EH (cell line): ENCODE measurements at regions not wholly inside any gene's neighbourhood (a gene's known extent, or its start where the extent isn't known, plus 50 kb on each side); places are given as distances from the start of the nearest gene placed in this dataset.
"Not testable (repeated sequence)": the region's sequence is repeated elsewhere in the genome, so short reads cannot be mapped to it uniquely, and the experiment has no call there.

Experiments
- DNase-seq: peaks from one replicate; pipeline ENCODE4 v3.0.0-alpha.2; 2015; ENCODE audit warnings: low read depth

DNA sequence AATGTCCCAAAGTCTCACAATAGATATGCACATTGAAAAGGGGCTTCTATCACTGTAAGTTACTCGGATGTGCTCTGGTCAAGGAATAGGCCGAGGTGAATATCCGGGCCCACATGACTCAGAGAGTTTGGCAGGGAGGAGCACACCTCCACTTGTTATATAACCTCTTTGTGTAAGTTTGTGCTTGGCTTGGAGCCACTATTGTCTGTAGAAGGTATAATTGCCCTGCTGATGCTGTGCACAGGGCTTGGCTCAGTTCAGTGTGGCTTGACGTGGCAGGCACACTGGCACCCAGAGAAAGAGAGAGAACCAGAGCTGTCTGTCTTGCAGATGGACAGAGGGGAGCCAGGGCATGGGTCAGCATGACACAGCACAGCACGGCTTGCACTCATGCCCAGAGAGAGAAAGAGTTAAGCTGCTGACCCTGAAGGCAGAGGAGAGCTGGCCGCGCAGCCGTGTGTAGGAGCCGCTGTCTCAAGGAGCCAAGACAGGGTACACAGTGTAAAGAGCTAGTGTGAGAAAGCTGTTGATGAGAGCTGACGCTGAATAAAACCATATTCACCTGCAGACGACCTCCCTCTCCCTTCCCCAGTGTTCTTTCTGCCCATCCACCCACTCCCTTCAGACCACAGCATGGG, 482.5 kb downstream of the C6orf118 start:
- DNase-seq, result no peak

DNA sequence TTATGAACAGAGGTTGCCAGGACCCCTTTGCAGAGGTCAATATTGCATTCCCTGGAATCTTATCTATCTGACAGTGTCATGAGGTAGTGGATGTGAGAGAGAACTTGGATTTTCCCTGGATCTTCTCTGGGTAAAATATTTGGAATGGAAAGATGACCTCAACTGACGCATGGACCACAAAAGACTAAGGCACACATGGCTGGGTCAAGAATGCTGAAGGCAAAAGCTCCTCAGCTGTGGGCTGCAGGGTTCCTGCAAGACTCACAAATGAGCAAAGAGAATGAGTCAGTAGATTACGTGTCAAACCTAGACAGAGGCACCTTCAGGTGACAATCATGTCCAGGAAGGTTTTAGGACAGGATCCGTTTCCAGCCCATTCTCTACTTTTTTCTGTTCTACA, 484.0 kb downstream of the C6orf118 start:
- DNase-seq, result no peak

DNA sequence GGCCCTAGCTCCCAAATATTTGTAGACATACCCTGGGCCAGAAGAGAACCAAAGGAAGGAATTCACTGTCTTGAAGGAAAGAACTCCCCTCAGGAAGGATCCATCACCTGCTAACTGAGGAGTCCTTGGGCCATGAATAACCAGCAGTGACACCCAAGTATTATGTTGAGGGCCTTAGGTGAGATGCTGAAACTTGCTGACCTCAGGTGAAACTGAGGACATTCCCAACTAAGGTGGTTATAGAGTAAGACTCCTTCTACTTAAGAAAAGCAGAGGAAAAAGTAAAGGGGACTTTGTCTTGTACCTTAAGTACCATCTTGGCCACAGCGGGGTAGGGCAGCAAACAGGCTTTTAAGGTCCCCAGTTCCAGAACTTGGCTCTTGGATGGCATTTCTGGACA, 491.7 kb downstream of the C6orf118 start:
- no peak for DNase-seq

DNA sequence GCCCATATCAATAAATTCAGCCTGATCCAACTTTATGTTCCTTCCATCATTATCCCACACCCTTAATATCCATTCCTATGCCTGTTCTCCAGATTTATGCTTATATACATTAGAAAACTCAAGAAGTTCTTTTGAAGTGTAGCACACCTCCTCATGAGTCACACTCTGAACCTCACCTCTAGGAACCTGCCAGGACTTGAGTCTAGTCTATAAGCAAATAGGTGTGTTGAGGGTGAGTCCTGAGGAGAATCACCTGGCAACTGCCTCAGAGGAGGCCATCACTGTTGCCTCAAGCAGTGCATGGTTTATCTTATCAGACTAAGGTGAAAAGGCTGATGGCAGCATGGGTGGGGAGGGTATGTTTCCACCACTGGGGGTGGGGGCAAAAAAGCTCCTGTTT, 496.7 kb downstream of the C6orf118 start:
- DNase-seq, result no peak

DNA sequence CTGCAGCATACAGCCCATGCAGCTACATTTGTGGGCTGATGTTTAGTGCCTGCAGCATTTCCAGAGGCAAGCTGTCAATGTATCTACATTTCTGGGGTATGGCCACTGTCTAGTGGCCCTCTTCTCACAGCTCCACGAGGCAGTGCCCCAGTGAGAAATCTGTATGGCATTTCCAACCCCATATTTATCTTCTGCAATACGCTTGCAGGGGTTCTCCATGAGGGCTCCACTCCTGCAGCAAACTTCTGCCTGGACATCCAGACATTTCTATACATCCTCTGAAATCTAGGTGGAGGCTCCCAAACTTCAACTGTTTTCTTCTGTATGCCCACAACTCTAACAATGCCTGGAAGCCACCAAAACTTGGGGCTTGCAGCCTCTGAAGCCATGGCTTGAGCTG, 502.3 kb downstream of the C6orf118 start:
- DNase-seq, result no peak

DNA sequence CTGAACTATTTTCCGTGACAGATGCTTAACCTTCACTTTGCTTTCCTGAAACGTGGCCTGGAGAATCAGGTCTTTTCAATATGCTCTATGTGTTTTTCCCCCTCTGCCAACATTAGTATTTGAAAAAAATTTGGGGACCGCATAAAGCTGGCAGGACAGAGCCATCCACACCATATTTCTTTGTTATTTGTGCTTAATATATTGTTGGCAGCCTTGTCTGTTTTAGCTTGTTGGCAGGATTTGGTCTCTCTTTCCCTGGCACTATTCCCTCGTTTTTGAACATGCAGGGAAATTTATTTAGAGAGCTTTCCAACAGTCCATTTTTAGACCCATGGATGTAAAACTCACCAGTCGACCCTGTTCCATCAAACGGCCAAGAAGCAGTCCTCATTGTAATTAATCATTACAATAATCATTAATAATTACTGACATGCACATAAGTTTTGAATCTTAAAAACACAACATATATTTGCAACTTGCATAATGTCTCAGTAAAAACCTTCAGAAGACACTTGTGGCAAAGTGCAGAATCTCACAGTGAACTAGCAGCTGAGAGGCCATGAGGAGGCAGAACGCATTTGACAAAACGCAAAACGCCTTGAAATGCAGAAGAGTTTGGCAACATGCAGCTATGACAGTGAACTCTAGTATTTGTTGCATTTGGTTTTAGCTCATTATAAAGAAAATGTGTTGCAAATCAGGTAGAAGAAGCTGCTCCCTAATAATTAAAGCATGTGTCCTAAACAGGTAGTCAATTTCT, 514.2 kb downstream of the C6orf118 start:
- DNase-seq, result no peak

DNA sequence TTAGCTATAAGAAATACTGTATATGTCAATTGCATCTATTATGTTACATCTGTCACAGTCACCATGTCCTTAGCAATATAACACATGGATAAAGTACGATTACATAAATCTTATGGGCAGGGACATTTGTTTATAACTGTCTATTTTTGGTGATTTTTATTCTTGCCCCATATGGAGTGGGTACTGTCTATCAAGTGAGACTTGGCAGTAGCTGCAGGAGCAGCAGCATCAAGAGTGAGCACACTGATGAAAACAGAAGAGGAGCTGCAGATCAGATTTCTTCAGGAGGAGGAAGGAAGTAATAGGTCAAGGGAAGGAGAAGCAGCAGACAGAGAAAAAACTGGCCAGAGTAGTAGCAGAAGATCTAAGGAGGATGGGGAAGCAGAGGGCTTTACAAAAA, 516.7 kb downstream of the C6orf118 start:
- DNase-seq, result no peak

DNA sequence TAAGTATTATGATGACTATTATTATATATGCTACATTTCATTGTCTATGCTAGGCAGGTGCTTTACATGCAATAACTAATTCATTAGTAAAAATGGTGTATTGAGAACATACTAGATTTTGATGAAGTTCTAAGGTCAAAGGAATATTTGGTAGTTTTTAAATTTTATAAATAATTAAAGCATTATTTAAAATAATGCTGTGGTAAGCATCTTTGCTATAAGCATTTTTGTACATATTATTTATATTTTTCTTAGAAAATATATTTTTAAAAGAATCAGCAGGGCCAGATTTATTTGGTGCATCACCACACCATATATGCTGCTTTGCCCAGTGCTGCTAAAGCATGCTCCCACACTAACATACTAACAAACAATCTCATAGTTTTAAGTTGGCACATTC, 517.9 kb downstream of the C6orf118 start:
- no peak for DNase-seq

DNA sequence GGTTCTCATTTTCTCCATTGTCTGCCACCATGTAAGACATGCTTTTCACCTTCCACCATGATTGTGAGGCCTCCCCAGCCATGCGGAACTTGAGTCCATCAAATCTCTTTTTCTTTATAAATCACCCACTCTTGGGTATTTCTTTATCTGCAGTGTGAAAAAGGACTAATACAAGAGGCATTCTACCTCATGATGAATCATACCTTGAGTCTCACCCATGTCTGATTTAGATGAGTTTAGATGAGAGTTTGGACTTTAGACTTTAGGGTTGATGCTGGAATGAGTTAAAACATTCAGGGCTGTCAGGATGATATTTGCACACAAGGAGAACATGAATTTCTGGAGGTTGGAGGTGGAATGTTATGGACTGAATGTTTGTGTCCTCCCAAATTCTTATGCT, 545.6 kb downstream of the C6orf118 start:
- DNase-seq, result no peak

DNA sequence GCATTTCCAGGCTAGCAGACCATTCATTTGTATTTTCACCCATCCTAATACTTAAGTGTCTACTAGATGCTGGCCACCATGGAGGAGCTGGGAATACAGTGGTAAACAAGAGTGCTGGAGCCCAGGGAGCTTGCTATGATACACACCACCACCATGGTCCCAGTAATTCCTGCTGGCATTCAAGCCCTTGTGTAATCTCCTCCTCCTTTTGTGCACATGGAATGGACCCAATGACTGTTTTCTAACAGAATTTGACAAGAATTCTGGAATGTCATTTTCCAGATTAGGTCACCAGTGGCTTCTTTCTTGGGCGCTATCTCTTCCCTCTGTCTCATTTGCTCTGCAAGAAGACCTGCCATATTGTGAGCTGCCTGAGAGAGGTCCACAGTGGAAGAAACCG, 552.0 kb downstream of the C6orf118 start:
- no peak for DNase-seq

DNA sequence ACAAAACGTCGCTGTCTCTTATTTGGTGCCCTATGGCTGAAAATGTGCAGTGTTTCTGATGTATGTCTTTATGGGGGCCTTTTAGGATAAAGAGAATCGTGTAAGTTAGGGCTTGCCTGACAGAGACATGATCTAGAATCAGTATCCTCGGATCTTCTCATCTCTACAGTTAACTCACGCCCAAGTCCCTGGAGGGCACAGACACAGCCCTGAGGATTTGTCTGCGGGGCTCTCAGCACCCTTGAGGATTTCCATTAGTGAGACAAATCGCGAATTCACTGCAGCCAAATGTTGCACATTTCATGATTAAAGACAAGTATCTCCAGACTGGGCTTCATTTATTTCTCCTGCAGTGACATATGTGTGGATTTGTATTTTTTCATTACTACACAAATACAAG, 552.7 kb downstream of the C6orf118 start:
- DNase-seq, result no peak

DNA sequence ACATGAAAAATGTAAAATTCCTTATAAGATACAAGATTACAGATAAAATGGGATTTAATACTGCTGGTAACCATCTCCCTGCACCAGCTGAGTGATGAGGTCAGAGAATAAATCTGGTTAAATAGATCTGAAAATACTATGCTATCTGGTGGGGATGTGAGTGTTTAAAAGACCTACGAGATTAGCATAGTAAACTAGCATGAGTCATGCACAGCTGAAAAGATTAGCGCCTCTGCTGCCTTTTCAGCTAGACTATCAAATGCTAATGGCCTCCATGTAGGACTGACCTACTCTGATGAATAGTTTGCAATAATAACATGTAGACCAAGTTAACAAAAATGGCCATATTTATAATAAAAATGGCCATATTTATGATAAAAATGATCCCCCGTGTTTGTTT, 553.3 kb downstream of the C6orf118 start:
- no peak for DNase-seq

DNA sequence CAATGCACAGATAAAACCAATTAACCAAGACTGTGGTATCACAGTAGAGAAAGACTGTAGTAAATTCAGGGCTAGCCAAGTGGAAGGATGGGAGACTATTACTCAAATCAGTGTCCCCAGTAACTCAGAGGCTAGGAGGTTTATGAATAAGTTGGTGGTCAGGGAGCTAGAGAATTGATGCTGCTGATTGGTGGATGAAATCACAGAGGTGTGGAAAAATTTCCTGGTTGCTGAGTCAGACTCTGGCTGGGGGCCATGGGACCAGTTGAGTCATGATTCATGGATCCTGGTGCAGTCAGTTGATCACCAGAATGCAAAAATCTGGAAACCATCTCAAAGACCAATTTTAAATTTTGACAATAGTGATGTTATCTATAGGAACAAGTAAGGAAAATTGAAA, 555.9 kb downstream of the C6orf118 start:
- DNase-seq, result no peak

DNA sequence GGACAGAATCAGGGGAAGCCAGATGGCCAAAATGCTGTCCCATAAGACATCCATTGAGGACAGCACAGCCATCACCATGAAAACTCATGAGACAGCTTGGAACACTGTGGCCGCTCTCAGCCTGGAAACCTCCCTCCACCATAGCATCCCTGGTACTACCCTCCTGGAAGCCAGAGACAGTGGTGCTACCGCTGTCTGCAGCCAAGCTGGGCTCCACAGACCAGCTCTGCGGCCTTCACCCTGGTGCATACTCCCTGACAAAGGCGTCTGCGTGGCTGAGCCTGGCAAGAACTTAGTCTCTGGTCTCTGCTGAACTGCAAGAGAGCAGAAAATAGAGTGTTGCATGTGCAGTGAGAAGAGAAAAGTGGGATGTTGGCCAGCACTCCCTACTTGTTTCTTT, 558.0 kb downstream of the C6orf118 start:
- DNase-seq, result no peak

DNA sequence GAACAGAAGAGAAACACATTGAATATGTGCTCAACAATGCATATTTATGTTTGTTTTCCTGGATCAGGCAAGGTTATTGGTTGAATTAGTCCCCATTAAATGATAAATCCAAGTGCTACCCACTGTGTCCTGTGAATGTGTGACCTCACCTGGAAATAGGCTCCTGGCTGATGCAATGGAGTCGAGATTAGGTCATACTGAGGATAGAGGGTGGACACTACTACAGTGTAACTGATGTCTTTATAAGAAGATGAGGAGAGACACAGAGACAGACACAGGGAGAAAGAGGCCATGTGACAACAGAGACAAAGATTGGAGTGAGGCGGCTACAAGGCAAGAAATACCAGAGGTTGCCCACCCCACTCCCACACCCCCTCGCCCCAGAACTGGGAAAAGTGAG, 559.3 kb downstream of the C6orf118 start:
- DNase-seq, result no peak

DNA sequence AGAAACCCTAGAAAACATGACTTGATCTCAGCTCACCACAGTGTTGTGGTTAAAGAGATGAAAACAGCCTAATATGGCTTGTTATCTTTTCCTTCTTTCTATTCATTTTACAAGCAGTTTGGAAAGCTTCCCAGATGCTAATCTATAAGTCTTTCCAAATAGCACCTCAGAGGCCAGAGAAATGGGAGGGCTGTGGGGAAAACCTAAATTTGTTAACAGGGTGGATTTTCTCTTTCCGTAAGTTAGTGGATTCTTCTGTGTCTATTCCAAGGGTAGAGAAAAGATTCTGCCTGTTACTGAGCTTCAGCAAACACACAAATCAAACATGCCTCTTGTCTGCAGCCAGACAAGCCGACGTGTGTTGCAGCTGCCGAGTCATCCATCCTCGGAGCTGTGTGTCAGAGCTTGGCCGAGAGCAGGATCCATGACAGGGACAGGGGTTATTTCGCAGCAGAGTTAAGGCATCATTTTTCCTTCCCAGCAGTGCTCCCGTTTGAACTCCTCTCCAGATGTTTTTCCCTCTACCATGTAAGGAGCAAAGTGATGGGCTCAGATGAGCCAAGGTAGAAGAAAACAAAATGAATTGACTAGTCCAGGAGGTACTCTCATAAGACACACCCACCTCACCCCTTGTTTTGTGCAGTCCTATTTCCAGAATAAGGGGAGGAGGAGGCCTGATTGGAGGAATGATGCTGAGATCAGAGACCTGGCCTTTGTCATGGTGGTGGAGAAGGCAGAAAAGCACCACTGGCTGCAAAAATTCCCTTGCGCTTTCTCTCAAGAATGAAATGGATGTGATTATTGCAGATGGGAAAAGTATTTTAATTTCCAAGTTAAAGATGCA, 560.0 kb downstream of the C6orf118 start:
- DNase-seq, result no peak

DNA sequence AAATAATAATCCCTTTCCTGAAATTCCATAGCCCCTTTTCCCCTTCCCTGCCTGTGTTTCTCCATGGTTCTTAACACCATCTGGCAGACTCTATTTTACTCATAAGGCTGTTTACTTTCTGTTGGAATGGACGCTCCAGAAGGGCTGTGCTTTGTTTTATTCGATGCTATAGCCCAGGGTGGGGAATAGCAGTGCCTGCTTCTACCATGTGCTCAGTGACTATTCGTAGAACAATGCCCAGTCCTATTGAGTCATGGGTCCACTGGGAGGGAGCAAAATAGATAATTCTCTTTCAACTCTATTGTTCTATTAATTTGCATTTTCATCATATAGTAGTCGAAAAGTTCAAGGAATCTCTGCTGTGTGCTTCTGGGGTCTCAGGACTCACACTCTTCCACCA, 565.1 kb downstream of the C6orf118 start:
- DNase-seq, result no peak

DNA sequence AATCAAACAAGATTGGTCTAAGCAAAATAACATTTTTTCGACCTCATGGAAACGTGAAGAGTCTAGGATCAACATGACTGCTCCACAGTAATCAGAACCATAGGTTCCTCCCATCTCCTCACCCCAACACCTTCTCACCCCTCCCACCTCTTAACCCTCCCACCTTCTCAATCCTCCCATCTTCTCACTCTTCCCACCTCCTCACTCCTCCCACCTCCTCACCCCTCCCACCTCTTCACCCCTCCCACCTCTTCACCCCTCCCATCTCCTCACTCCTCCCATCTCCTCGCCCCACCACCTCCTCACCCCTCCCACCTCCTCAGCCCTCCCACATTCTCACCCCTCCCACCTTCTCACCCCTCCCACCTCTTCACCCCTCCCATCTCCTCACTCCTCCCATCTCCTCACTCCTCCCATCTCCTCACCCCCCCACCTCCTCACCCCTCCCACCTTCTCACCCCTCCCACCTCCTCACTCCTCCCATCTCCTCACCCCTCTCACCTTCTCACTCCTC, 567.4 kb downstream of the C6orf118 start:
- no peak for DNase-seq

DNA sequence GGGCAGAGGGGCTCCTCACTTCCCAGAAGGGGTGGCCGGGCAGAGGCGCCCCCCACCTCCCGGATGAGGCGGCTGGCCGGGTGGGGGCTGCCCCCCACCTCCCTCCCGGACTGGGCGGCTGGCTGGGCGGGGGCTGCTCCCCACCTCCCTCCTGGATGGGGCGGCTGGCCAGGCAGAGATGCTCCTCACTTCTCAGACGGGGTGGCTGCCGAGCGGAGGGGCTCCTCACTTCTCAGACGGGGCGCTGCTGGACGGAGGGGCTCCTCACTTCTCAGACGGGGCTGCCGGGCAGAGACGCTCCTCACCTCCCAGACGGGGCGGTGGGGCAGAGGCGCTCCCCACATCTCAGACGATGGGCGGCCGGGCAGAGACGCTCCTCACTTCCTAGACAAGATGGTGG, 573.3 kb downstream of the C6orf118 start:
- DNase-seq, result not testable (repeated sequence)

DNA sequence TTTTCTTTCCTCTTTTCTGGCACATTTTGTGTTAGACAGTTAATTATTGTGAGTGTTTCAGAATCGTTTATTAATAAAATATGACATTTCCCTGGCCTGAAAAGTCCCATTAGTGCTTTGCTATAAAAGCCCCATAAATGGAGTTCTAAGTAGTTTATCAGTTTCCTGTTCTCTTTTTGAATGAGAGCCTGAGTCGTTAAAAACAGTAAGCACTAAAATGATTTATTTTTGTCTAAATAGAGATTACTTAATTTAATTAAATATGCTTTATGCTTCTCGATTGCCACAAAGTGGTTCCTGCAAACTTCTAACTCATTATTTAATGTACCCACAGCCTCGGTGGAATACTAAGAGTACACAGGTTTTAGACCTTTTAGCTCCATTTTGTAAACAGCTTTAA, 577.9 kb downstream of the C6orf118 start:
- no peak for DNase-seq

DNA sequence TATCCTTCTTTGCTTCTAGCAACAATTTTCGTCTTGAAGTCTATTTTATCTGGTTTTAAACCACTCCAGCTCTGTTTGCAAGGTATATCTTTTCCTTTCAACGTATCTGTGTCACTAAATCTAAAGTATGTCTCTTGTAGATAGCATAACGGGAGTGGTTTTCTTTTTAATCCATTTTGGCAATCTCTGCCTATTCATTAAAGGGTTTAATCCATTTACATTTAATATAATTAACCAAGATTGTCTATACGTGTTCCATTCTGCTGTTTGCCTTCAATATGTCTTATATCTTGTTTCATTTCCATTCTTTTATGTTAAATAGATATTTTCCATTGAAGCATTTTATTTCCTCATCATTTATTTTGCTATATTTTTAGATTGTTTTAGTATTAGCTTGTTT, 587.9 kb downstream of the C6orf118 start:
- no peak for DNase-seq

DNA sequence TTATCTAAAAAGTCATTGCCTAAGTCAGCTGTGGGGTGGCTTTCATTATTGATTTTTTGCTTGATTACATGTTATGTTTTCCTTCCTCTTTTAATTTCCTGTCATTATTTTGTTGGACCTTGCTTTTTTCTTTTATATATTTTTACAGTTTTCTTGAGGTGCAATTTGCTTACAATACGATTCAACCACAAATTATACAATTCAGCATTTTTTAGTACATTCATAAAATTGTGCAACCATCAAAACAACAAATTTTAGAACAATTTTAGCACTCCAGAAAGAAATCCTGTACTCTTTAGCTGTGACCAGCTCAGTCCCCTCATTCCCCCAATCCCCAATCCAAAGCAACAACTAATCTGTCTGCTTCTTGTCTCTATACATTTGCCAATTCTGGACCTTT, 608.9 kb downstream of the C6orf118 start:
- no peak for DNase-seq

DNA sequence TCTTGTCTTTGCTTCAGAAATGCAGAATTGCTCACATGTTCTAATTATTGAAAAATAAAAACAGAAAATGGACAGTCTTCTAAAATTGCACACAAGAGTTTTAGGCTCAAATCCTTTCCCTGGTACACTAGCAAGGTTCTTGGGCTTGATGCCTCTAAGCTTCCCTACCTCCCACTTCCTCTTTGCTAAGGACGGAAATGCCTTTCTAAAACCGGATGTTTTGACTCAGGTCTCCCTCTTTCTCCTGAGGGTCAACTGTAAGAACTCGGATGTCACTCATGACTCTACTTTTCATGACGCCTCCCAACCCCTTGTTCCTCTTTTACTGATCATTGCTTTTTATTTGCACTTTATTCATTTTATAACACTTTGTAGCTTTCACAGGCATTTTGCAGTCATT, 613.5 kb downstream of the C6orf118 start:
- DNase-seq, result no peak
